Activated B cell treated with CpG ODN at 0.5 μM for 24 hours (primary cell): ENCODE measurements at regions not wholly inside any gene's neighbourhood (a gene's known extent, or its start where the extent isn't known, plus 50 kb on each side); places are given as distances from the start of the nearest gene placed in this dataset.

Source experiments
- ATAC-seq: fragments of 200-7000 bp; cut with Tn5 transposase; one replicate; pipeline ENCODE4 v1.10.0; 2021; ENCODE audit warnings: low read depth, mild to moderate bottlenecking, moderate library complexity
- CTCF ChIA-PET: fragments of 350-600 bp; sonication (Branson Sonifier 250); formaldehyde crosslinking; loops from one replicate; lab custom pipeline; 2021; ENCODE audit warnings: antibody characterized with exemption; lab: Charles Lee
- POLR2A ChIA-PET: fragments of 350-600 bp; sonication (Branson Sonifier 250); formaldehyde crosslinking; loops from one replicate; lab custom pipeline; 2021; ENCODE audit warnings: antibody characterized with exemption; lab: Charles Lee
- DNase-seq: peaks from one replicate; pipeline ENCODE4 v3.0.0; 2022
- H3K27ac Mint-ChIP-seq: one replicate; pipeline ENCODE4 v1.8.0; 2020; ENCODE audit warnings: mixed read lengths
- H3K27me3 Mint-ChIP-seq: one replicate; pipeline ENCODE4 v1.8.0; 2021; ENCODE audit warnings: mixed read lengths
- H3K36me3 Mint-ChIP-seq: one replicate; pipeline ENCODE4 v1.8.0; 2021; ENCODE audit warnings: low read depth, mixed read lengths
- H3K4me1 Mint-ChIP-seq: one replicate; pipeline ENCODE4 v1.8.0; 2021; ENCODE audit warnings: mixed read lengths
- H3K4me3 Mint-ChIP-seq: one replicate; pipeline ENCODE4 v1.8.0; 2020; ENCODE audit warnings: mild to moderate bottlenecking, mixed read lengths
- H3K9me3 Mint-ChIP-seq: one replicate; pipeline ENCODE4 v1.8.0; 2020; ENCODE audit warnings: mixed read lengths
- intact Hi-C: fragments of 100-400 bp; cut with micrococcal nuclease; formaldehyde crosslinking; loops from one replicate; pipeline ENCODE4 v1.15.1; 2024
- TF ChIP-seq, protein P1 (sequence below): fragments of 200-600 bp; IDR thresholded peaks from one replicate; pipeline ENCODE4 v1.8.0; 2022; ENCODE audit warnings: antibody characterized with exemption, mild to moderate bottlenecking

DNA sequence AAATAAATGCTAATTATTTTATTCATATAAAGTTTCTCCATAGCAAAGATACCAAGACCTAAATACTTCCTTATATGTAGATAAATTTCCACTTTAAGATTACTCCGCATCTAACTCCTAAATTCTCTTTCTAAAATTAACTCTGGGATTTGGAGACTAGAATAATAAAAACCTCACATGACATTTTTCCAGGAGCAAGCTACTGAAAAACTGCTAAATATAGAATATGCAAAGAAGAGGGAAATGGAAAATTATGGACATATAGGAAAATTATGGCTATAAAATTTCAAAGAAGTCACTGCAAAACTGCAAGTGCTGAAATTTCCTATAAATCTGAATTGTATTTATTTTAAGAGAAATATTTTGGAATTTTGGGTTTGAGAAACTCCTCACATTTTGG lies 186.2 kb downstream of the DUSP6 start:
- TF ChIP-seq, protein P1, sequence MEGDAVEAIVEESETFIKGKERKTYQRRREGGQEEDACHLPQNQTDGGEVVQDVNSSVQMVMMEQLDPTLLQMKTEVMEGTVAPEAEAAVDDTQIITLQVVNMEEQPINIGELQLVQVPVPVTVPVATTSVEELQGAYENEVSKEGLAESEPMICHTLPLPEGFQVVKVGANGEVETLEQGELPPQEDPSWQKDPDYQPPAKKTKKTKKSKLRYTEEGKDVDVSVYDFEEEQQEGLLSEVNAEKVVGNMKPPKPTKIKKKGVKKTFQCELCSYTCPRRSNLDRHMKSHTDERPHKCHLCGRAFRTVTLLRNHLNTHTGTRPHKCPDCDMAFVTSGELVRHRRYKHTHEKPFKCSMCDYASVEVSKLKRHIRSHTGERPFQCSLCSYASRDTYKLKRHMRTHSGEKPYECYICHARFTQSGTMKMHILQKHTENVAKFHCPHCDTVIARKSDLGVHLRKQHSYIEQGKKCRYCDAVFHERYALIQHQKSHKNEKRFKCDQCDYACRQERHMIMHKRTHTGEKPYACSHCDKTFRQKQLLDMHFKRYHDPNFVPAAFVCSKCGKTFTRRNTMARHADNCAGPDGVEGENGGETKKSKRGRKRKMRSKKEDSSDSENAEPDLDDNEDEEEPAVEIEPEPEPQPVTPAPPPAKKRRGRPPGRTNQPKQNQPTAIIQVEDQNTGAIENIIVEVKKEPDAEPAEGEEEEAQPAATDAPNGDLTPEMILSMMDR, result no peak
- intact Hi-C loops, result loop anchor here (1.0 to 10.0 kb wide), 7 partner anchors 119 to 1131 kb away; partner anchors contain the start of genes DUSP6 and GALNT4
- Mint-ChIP-seq H3K9me3 (no peaks in the 10 kb centered on the region), H3K4me1 (peaks cover 37% of the 10 kb centered on the region), H3K27ac (peak overlapping the region; percentile 82), H3K27me3 (no peaks in the 10 kb centered on the region), H3K36me3 (no peaks in the 10 kb centered on the region), H3K4me3 (peak overlapping the region; percentile 25)
- ChIA-PET POLR2A (interaction anchor here (0.9 kb wide), 1 partner anchor 185 kb away, joined by 3 read pairs; no protein-coding TSS in a partner anchor), CTCF (no interaction called here)
- no peak for DNase-seq
- ATAC-seq, result no peak

DNA sequence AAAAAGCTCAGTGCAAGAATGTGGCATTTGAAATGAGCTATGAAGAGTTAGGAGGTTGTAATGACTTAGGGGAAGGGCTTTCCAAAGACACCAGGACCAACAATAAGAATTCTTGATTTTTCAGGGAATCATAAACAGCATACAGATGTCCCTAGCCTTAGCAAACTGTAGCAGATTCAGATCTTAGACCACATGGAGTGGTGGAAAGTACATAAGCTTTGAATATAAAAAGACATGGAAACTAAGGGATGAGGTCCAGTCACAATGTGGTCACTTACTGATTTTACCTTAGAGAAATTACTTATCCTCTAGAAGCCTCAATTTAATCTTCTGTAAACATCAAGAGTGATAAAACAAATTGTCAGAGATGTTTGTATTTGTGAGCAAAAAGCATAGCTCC lies 186.6 kb downstream of the DUSP6 start:
- POLR2A ChIA-PET, result interaction anchor here (0.9 kb wide), 1 partner anchor 186 kb away, joined by 3 read pairs; no protein-coding TSS in a partner anchor
- Mint-ChIP-seq H3K27ac (peak overlapping the region; percentile 47), H3K4me3 (no peak overlapping the region), H3K27me3 (no peaks in the 10 kb centered on the region), H3K4me1 (peaks cover 37% of the 10 kb centered on the region), H3K36me3 (no peaks in the 10 kb centered on the region), H3K9me3 (no peaks in the 10 kb centered on the region)
- DNase-seq (no peak), ATAC-seq (no peak)
- TF ChIP-seq, protein P1, result no peak
- intact Hi-C loops, result loop anchor here (1.0 to 10.0 kb wide), 7 partner anchors 118 to 1131 kb away; partner anchors contain the start of genes DUSP6 and GALNT4
- CTCF ChIA-PET, result no interaction called here

GRCh38 chr12:89163918-89164317 lies 188.4 kb downstream of the DUSP6 start:
- H3K9me3 Mint-ChIP-seq, result no peaks in the 10 kb centered on the region
- TF ChIP-seq, protein P1, result no peak
- no peaks in the 10 kb centered on the region for H3K36me3 Mint-ChIP-seq
- ChIA-PET POLR2A (interaction anchor here (0.6 kb wide), 1 partner anchor 797 kb away, joined by 4 read pairs; no protein-coding TSS in a partner anchor), CTCF (no interaction called here)
- no peaks in the 10 kb centered on the region for H3K27me3 Mint-ChIP-seq
- H3K4me1 Mint-ChIP-seq, result peaks cover 37% of the 10 kb centered on the region
- intact Hi-C loops, result loop anchor here (10.0 kb wide), 2 partner anchors 791 to 1129 kb away; a partner anchor contains a TSS
- no peak for DNase-seq
- no peak overlapping the region for H3K4me3 Mint-ChIP-seq
- peak overlapping the region; percentile 30 for H3K27ac Mint-ChIP-seq
- no peak for ATAC-seq

DNA sequence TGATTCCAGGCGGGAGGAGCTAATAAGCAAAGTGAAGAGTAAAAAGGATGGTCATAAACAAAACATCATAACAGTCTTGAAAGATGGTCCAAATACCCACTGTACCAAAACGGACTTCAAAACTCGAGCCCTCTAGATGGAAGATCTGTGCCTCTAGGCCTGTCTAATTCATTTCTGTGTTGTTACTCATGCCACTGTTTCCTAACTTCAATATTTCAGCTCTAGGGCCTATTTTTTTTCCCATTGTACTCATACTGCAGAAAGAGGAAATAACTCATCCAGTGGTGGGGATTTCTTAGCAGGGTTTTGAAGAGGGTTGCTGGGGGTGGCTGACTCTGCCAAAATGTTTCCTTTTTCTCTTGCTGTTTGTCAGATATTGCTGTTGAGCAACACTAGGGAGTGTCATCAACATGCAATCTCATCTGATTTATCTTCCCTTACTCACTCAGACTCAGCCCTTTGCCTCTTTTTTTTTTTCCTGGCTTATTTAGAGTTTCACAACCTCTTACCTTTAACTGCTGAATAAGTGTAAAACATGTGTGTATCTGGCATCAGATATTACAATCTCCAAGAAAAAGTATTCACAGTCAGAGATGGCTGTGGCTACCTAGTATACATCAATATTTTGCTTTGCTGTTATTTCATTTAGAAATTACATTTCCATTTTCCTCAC lies 189.6 kb downstream of the DUSP6 start:
- Mint-ChIP-seq H3K4me1 (peaks cover 28% of the 10 kb centered on the region), H3K27me3 (no peaks in the 10 kb centered on the region), H3K9me3 (no peaks in the 10 kb centered on the region), H3K36me3 (no peaks in the 10 kb centered on the region), H3K4me3 (no peak overlapping the region), H3K27ac (no peak overlapping the region)
- ATAC-seq (peak; percentile 56), DNase-seq (no peak)
- ChIA-PET CTCF (interaction anchor here (0.7 kb wide), 1 partner anchor 362 kb away, joined by 3 read pairs; the partner anchor contains the start of gene GALNT4), POLR2A (interaction anchor here (1.0 kb wide), 1 partner anchor 547 kb away, joined by 4 read pairs; no protein-coding TSS in a partner anchor)
- intact Hi-C loops, result loop anchor here (10.0 kb wide), 2 partner anchors 792 to 1128 kb away; a partner anchor contains a TSS
- TF ChIP-seq, protein P1, result no peak

GRCh38 chr12:89161557-89161956 lies 190.7 kb downstream of the DUSP6 start:
- H3K27me3 Mint-ChIP-seq, result no peaks in the 10 kb centered on the region
- H3K27ac Mint-ChIP-seq, result no peak overlapping the region
- ATAC-seq, result no peak
- CTCF ChIA-PET, result no interaction called here
- DNase-seq, result no peak
- H3K9me3 Mint-ChIP-seq, result no peaks in the 10 kb centered on the region
- TF ChIP-seq, protein P1, result no peak
- POLR2A ChIA-PET, result no interaction called here
- no peaks in the 10 kb centered on the region for H3K36me3 Mint-ChIP-seq
- no peak overlapping the region for H3K4me3 Mint-ChIP-seq
- peaks cover 30% of the 10 kb centered on the region for H3K4me1 Mint-ChIP-seq
- intact Hi-C loops, result loop anchor here (10.0 kb wide), 2 partner anchors 793 to 1127 kb away; a partner anchor contains a TSS
